Nephron (organoid): ENCODE measurements at regions not wholly inside any gene's neighbourhood (a gene's known extent, or its start where the extent isn't known, plus 50 kb on each side); places are given as distances from the start of the nearest gene placed in this dataset.
"Not testable (repeated sequence)": the region's sequence is repeated elsewhere in the genome, so short reads cannot be mapped to it uniquely, and the experiment has no call there.

Experiments
- H3K27ac Mint-ChIP-seq, 3 experiments: 2 replicates each; pipeline ENCODE4 v1.8.0; 2020; ENCODE audit warnings: mixed read lengths in 3 of 3, mild to moderate bottlenecking in 2 of 3, moderate library complexity in 1 of 3
- H3K27me3 Mint-ChIP-seq: 2 replicates; pipeline ENCODE4 v1.8.0; 2021; ENCODE audit warnings: low read depth, mild to moderate bottlenecking, moderate library complexity, mixed read lengths
- H3K36me3 Mint-ChIP-seq: 2 replicates; pipeline ENCODE4 v1.8.0; 2020; ENCODE audit warnings: low read depth, mixed read lengths
- H3K4me1 Mint-ChIP-seq: 2 replicates; pipeline ENCODE4 v1.8.0; 2020; ENCODE audit warnings: mixed read lengths
- H3K4me3 Mint-ChIP-seq, 3 experiments: 2 replicates each; pipeline ENCODE4 v1.8.0; 2020; ENCODE audit warnings: mild to moderate bottlenecking in 3 of 3, mixed read lengths in 3 of 3, moderate library complexity in 2 of 3
- H3K9me3 Mint-ChIP-seq: 2 replicates; pipeline ENCODE4 v1.8.0; 2020; ENCODE audit warnings: mixed read lengths
- TF ChIP-seq, protein P1 (sequence below), 3 experiments: fragments of 200-600 bp; sonication (generic); IDR thresholded peaks; one replicate each; pipeline ENCODE4 v1.5.0; 2021; ENCODE audit warnings: antibody characterized with exemption in 3 of 3; ENCODE audit not compliant: unreplicated experiment in 3 of 3

DNA sequence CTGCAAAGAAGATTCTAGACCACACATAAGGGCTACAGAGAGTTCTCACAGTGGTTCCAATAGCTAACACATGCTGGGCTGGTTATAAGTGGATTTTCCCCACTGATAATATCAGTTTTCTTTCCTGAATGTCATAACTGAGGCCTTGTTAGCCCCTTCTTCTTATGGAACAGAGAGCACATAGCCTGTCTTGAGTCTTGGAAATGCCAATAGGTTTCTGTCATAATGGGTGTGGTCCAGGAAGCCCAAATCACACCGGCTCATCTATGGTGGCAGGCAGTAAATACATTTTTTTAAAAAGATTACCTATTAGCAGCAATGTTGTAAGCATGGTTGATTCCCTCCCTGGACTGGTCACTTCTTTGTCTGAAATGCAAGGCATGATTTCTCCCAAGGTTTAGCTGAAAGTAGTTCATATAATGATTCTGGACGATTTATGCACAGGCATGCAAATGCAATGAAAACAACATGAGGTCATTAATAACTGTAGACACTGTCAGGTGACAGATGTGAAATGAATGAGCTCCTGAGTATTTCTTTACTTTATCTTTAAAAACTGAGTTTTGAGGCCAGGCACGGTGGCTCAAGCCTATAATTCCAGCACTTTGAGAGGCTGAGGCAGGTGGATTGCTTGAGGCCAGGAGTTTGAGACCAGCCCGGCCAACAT is 67.2 kb upstream of the ATP2C1 start:
- Mint-ChIP-seq H3K36me3 (no peaks in the 10 kb centered on the region), H3K27ac (no peak overlapping the region), H3K4me3 (no peak overlapping the region), H3K4me1 (peaks cover 6% of the 10 kb centered on the region), H3K27me3 (peaks cover under 1% of the 10 kb centered on the region), H3K9me3 (no peaks in the 10 kb centered on the region)
- TF ChIP-seq, protein P1, sequence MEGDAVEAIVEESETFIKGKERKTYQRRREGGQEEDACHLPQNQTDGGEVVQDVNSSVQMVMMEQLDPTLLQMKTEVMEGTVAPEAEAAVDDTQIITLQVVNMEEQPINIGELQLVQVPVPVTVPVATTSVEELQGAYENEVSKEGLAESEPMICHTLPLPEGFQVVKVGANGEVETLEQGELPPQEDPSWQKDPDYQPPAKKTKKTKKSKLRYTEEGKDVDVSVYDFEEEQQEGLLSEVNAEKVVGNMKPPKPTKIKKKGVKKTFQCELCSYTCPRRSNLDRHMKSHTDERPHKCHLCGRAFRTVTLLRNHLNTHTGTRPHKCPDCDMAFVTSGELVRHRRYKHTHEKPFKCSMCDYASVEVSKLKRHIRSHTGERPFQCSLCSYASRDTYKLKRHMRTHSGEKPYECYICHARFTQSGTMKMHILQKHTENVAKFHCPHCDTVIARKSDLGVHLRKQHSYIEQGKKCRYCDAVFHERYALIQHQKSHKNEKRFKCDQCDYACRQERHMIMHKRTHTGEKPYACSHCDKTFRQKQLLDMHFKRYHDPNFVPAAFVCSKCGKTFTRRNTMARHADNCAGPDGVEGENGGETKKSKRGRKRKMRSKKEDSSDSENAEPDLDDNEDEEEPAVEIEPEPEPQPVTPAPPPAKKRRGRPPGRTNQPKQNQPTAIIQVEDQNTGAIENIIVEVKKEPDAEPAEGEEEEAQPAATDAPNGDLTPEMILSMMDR (IDR thresholded peaks at IDR 0.05; ENCODE audit: unreplicated experiment in 3 of 3): no peak

- Mint-ChIP-seq H3K4me3 (no peak overlapping the region), H3K4me1 (peaks cover 6% of the 10 kb centered on the region), H3K27ac (no peak overlapping the region), H3K9me3 (no peaks in the 10 kb centered on the region), H3K36me3 (no peaks in the 10 kb centered on the region), H3K27me3 (peaks cover 4% of the 10 kb centered on the region)
- TF ChIP-seq, protein P1 (IDR thresholded peaks at IDR 0.05; ENCODE audit: unreplicated experiment in 3 of 3): no peak
Measured at GRCh38 chr3:130827486-130827885, 66.4 kb upstream of the ATP2C1 start.

GRCh38 chr3:130828948-130829947 is 64.6 kb upstream of the ATP2C1 start:
- Mint-ChIP-seq H3K27me3 (peaks cover 4% of the 10 kb centered on the region), H3K4me3 (no peak overlapping the region)

GRCh38 chr3:130831719-130832400 is 62.0 kb upstream of the ATP2C1 start:
- H3K27me3 Mint-ChIP-seq: peaks cover 4% of the 10 kb centered on the region
- H3K36me3 Mint-ChIP-seq: no peaks in the 10 kb centered on the region
- H3K9me3 Mint-ChIP-seq: no peaks in the 10 kb centered on the region
- peak overlapping the region in 1 of 3 experiments; percentile 10 for H3K27ac Mint-ChIP-seq
- no peak overlapping the region for H3K4me3 Mint-ChIP-seq
- H3K4me1 Mint-ChIP-seq: peaks cover 4% of the 10 kb centered on the region
- TF ChIP-seq, protein P1 (IDR thresholded peaks at IDR 0.05; ENCODE audit: unreplicated experiment in 3 of 3): no peak

More at GRCh38 chr3:130828948-130829947, 64.6 kb upstream of the ATP2C1 start:
- Mint-ChIP-seq H3K36me3 (no peaks in the 10 kb centered on the region), H3K4me1 (peaks cover 6% of the 10 kb centered on the region), H3K9me3 (no peaks in the 10 kb centered on the region), H3K27ac (no peak overlapping the region)
- TF ChIP-seq, protein P1 (IDR thresholded peaks at IDR 0.05; ENCODE audit: unreplicated experiment in 3 of 3): no peak

DNA sequence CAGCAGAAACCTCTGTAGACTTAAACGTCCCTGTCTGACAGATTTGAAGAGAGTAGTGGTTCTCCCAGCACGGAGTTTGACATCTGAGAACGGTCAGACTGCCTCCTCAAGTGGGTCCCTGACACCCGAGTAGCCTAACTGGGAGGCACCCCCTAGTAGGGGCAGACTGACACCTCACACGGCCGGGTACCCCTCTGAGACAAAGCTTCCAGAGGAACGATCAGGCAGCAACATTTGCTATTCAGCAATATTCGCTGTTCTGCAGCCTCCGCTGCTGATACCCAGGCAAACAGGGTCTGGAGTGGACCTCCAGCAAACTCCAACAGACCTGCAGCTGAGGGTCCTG is 61.5 kb upstream of the ATP2C1 start:
- H3K27me3 Mint-ChIP-seq, H3K9me3 Mint-ChIP-seq, H3K4me3 Mint-ChIP-seq, H3K36me3 Mint-ChIP-seq, H3K4me1 Mint-ChIP-seq: not testable (repeated sequence)
- peak overlapping the region in 1 of 3 experiments; percentile 10 for H3K27ac Mint-ChIP-seq

DNA sequence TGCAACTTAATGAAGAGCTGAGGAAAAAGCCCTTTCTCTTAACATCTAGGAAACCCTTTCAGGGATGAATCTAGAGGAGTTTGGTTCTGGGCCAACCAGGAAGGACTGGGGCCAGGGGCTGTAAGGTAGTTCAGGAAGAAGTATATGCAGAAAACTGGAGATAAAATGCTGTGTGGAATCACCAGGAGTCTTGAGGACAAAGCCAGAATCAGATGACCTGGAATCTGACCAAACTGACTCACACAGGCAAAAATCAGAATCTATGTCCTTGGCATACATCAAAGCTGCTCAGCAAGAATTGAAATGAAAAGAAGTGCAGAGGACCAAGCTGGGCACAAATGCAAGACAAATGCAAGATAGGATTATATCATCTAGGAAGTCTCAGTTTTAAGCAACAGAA is 59.4 kb upstream of the ATP2C1 start:
- Mint-ChIP-seq H3K36me3 (no peaks in the 10 kb centered on the region), H3K27ac (no peak overlapping the region), H3K4me3 (no peak overlapping the region), H3K9me3 (no peaks in the 10 kb centered on the region), H3K27me3 (peaks cover 4% of the 10 kb centered on the region), H3K4me1 (peaks cover 18% of the 10 kb centered on the region)
- TF ChIP-seq, protein P1 (IDR thresholded peaks at IDR 0.05; ENCODE audit: unreplicated experiment in 3 of 3): no peak
